ENCODE measurements at regions not wholly inside any gene's neighbourhood (a gene's known extent, or its start where the extent isn't known, plus 50 kb on each side); places are given as distances from the start of the nearest gene placed in this dataset.
"Not testable (repeated sequence)": the region's sequence is repeated elsewhere in the genome, so short reads cannot be mapped to it uniquely, and the experiment has no call there.

GRCh38 chr19:29006057-29006735 is 206.8 kb downstream of the UQCRFS1 start:
- no peak for DNase-seq

DNA sequence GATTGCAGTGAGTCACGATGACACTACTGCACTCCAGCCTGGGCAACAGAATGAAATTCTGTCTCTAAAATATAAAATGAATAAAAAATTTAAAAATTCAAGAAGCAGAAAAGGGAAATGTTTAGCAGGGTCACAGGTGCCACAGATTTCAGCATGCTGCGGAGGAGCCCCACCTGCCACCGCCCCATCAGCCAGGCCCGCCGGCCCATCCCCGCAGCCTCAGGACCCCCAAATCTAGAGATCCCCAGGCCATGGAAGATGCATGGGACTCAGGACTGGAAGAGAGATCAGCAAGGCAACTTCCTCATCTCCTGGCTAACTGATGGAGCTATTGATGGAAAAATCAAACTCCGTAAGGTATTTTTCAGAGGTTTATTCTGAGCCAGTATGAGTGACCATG is 208.2 kb downstream of the UQCRFS1 start:
- DNase-seq, result no peak

- no peak for DNase-seq
Measured at GRCh38 chr19:29003641-29004409, 209.1 kb downstream of the UQCRFS1 start.

DNA sequence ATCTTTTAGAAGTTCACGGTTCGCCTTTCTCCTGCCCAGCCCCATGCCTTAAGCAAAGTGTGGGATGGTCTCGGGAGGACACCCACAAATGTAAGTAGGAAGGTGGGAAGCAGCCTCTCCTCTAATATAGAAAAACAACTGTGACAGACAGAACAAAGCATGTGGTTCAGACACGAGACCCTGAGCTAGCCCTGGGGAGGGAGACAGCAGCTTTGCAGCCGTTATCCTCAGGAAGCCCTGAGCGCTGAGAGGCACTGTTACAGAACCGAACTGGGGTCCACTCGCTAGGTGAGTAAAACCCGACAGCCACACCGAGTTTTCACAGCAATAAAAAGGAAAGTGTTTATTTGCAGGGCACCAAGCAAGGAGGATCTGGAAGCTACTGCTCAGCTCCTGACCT is 210.6 kb downstream of the UQCRFS1 start:
- no peak for DNase-seq

DNA sequence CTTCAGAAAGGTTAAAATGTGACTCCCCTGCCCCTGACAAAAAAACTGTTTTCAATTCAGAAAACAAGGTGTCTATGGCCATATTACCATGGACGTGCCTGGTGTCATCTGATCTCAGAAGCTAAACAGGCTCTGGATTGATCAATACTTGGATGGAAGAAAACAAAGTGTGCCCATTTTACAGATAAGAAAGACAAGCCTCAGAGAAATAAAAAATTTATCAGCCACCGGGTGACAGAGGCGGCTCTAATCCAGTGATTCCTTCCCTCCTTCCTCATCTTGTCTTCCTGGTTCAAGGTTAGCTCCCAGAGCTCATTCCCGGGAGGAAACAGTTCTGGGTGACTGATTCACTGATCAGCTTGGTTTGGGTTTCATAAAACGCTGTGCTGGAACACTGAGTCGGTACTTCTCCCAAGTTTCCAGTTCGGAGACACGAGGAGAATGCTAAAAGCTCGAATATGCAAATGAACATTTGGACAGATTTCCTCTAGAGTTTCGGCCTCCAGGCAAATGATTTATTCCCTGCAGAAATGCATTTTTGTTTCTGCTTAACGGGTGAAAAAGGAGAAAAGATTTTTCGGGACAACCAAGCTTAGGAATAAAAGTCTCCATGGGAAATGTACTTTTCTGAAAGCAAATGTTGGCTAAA is 211.2 kb downstream of the UQCRFS1 start:
- no peak for DNase-seq

- no peak for DNase-seq
Measured at GRCh38 chr19:29001141-29001581, 211.8 kb downstream of the UQCRFS1 start.

DNA sequence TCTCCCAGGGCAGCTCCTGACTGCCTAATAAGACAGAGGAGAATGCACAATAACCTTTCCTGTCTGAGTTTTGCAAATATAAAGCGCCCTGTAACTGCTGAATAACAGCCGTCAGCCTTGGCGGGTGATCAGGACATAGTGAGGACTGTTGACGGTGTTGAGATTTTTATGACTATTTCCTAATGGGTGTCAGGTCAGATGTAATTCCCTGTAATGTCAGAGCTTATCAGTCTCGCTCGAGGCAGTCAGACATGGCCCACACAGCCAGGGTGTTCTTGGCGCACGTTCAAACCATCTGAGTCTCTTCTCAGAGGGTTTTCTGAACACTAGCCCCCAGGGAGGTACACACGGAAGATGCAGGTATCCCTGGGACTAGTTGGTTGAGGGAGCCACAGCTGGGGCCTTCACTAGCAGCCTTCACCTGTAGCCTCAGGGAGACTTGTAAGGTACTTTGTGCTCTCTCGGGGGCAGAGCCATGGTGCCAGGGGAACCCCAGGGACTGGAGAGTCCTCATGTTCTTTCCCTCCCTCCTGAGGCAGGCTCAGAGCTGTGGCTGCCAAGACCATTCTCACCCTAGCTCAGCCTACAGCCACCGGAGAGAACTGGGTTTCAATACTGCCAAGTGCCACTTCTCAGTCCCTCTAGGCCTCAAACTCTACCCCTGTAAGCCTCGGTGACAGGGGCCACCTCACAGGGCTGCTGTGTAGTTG is 213.1 kb downstream of the UQCRFS1 start:
- no peak for DNase-seq

DNA sequence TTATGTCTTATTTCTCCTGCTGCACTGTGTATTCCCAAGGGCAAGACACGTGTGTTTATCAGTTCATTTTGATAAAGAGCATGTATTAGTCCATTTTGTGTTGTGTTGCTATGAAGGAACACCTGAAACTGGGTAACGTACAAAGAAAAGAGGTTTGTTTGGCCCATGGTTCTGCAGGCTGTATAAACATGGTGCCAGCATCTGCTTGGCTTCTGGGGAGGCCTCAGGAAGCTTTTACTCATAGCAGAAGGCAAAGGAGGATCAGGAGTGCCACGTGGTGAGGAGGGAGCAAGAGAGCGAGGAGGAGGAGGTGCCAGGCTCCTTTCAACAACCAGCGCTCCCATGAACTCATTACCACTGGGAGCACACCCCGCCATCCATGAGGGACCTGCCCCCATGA is 214.0 kb downstream of the UQCRFS1 start:
- DNase-seq, result no peak

DNA sequence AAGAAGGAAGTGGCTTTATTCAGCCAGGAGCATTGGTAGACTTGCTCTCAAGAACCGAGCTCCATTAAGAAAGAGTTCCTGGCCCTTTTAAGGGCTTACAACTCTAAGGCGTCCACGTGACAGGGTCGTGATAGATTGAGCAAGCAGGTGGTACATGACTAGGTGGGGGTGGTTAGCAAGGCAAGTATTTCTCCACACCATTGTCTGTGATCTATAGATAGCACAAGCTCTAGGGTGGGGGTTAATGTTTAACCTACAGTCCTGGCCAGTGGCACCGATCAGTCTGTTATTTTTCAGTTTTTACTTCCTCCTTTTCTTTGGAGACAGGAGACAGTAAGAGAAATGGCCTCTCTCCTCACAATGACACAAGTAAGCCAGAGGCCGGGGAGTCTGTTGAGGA is 215.1 kb downstream of the UQCRFS1 start:
- DNase-seq, result not testable (repeated sequence)

DNA sequence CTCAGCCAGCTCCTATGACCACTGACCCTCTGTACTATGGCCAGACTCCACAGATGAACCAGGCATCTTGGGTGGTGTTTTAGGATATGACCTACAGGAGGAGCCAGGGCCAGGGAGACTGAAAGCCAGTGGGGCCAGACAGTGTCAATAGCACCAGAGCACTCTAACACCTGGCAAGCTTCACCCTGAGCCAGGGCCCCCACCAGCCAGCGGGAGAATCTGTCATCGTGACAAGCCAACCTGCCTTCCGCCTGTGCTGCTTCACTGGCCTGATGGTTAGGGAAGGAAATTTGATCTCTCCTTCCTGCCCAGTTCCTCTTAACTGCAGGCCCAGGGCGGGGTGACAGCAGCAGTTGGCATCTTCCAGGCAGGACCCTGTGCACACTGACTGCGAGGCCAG is 222.4 kb downstream of the UQCRFS1 start:
- no peak for DNase-seq

DNA sequence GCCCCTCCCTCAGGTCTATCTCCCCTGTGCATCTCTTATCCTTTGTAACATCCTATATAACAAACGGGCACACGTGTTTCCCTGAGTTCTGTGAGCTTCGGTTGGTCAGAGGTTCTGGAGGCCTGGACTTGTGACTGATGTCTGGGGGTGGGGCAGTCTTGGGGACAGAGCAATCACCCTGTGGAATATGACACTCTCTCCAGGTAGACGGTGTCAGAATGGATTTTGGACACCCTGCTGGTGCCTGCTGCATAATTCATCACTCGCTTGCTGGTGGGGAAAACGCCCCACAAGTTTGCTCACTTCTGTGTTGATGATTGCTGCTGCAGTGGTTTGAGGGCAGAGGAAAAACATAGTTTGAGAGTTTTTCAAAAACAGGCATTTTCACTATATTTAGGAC is 223.2 kb downstream of the UQCRFS1 start:
- no peak for DNase-seq

GRCh38 chr19:28988066-28988465 is 224.9 kb downstream of the UQCRFS1 start:
- no peak for DNase-seq

GRCh38 chr19:28987177-28987576 is 225.8 kb downstream of the UQCRFS1 start:
- DNase-seq, result no peak

DNA sequence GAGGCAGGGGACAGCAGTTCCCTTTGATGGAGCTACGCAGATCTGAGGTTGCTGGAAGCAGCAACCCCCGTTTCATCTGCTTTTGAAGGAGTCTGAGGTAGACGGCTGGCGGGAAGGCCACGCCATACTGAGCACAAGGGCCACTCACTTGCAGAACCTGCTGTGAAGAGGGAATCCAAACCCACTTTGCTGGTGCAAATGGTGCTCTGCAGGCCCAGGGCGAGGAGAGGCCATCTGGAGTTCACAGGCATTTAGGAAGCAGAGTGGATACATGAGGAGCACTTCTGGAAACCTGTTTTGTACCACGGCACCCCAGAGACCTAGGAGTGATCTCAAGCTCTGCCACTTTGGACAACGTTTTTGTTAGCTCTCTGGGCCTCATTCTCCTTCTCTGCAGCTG is 227.8 kb downstream of the UQCRFS1 start:
- no peak for DNase-seq

DNA sequence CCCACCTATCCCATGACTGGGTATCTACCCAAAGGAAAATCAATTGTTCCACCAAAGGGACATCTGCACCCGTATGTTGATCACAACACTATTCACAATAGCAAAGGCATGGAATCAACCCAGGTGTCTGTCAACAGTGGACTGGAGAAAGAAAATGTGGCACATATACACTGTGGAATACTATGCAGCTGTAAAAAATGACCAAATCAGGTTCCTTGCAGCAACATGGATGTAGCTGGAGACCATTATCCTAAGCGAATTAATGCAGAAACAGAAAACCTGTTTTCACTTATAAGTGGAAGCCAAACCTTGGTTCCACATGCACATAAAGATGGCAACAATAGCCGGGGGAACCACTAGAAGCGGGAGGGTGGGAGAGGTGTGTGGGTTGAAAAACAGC is 228.6 kb downstream of the UQCRFS1 start:
- DNase-seq, result no peak

DNA sequence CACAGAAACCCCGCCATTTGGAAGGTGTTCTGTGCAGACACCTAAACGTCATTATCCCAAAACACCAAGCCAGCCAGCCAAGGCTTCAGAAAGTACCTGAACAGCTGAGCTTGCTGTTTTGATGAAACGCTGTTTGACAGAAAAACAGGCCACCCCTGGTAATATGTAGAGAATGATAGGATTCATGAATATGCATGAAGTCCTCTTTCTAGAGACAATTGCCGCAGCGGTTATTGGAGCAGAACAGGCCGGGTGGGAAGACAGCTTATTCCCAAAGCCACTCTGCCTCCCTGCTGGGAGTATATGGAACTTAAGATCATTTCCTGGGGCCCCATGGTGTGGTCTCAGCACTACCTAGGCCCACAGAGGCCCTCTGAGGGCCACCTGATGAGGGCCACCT is 229.5 kb downstream of the UQCRFS1 start:
- no peak for DNase-seq

DNA sequence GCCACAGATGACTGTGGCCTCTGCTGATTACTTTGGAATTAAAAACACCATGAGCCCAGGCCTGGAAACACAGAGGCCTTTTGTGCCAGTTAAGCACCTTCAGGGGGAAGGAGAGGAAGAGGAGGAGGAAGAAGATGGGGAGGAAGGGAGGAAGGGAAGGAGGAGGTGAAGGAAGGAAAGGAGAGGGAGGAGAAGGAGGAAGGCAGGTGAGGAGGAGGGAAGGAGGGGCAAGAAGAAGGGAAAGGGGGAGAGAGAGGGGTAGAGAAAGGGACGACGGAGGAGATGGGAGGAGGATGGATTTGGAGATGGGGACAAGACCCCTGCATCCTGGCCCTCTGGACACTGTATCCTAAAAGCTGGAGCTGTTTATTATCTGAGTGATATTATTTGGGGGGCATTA is 231.0 kb downstream of the UQCRFS1 start:
- DNase-seq, result no peak

DNA sequence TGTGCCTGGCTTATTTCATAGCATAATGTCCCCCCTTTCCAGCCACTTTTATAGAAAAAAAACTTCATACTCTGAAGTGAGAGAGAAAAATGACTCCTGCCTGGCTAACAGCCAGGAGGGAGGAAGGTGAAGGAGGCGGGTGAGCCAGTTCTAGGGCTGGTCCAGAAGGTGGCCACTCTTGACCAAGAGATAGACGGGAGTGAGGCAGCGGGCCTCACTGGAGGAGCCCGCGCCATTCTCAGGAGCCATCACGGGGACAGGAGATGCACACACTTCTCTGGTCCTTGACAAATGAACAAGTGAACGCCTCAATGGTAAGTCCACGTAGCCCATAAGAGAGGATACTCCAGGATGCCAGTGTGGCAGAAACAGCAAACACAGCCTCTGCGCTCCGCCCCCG is 231.4 kb downstream of the UQCRFS1 start:
- DNase-seq, result no peak

- no peak for DNase-seq
Measured at GRCh38 chr19:28980236-28980868, 232.6 kb downstream of the UQCRFS1 start.

DNA sequence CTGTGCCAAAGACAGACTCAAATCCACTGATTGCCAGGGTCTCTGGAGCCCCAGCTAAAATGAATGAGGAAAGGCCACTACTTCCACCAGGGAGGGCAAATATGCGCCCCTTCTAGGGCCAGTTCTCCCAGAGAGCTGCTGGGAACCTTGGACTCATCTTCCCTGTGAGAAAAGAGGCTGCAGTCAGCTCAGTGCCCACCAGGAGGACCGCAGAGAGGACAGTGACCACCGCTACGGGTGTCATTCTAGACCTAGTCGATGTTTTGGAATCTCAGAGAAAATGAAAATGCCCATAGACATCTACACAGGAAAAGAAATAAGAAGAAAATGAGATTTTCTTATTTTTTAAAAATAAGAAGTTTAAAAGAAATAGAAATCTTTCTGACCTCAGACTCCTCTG is 235.1 kb downstream of the UQCRFS1 start:
- DNase-seq, result no peak

DNA sequence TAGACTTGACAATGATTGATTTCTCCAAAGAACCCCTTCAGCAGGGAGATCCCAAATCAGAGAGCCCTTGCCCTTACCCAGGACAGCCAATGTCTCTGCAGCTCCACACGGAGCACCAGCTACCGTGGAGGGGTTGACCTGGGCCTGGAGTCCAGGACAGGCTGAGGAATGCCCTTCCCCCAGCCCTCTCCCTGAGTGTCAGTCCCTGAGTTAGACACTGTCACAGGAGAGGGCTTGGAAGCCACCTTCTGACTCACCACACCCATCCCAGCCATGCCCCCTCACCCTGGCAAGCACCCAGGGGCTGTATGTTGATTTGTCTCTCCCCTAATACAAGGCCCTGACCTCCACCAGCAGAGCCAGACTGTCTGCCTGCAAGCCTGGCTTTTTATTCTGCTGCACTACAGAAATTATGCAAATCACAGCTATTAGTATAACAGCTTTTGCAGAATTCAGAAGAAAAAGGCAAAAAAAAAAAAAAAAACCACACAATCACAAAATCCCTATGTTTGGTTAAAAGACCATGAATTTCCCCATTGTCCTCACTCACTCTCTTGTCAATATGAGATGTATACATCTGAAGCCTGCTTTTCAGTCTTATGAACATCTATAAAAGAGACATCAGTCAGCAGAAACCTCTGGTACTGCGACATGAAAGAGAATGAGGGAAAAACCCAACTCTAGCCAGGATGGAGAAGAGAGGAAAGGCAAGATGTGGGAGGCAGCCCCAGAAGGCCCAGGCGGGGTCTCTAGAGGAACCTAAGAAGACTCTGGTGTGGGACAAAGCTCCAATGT is 240.7 kb downstream of the UQCRFS1 start:
- no peak for DNase-seq

DNA sequence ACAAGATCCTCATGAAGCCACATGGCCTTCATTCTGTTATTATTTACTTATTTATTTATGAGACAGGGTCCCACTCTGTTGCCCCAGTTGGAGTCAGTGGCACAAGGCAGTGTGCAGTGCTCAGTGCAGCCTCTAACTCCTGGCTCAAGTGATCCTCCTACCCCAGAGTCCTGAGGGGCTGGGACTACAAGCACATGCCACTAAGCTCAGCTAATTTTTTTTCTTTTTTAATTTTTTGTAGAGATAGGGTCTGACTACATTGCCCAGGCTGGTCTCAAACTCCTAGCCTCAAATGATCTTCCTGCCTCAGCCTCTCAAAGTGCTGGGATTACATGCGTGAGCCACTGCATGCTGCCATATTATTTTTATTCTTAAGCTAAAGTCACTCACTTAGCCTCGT is 241.4 kb downstream of the UQCRFS1 start:
- no peak for DNase-seq
